ENCODE measurements at regions not wholly inside any gene's neighbourhood (a gene's known extent, or its start where the extent isn't known, plus 50 kb on each side); places are given as distances from the start of the nearest gene placed in this dataset.

DNA sequence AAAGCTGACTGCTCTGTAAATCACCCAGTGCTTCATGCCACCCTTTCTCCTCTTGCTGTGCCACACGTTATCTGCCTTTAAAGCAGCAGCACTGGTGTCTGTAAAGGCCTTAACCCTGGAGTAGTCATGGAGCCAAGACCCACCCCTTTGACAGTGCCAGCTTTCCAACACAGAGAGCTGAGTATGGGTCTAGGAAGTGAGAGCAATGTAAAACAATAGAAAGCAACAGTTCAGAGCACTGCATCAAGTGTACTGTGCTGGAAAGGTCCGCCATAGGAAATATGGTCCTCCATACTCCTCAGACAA, 139.5 kb downstream of the DAD1 start:
- DNase-seq, result no peak

GRCh38 chr14:22448905-22449599, 140.0 kb downstream of the DAD1 start:
- no peak for DNase-seq

DNA sequence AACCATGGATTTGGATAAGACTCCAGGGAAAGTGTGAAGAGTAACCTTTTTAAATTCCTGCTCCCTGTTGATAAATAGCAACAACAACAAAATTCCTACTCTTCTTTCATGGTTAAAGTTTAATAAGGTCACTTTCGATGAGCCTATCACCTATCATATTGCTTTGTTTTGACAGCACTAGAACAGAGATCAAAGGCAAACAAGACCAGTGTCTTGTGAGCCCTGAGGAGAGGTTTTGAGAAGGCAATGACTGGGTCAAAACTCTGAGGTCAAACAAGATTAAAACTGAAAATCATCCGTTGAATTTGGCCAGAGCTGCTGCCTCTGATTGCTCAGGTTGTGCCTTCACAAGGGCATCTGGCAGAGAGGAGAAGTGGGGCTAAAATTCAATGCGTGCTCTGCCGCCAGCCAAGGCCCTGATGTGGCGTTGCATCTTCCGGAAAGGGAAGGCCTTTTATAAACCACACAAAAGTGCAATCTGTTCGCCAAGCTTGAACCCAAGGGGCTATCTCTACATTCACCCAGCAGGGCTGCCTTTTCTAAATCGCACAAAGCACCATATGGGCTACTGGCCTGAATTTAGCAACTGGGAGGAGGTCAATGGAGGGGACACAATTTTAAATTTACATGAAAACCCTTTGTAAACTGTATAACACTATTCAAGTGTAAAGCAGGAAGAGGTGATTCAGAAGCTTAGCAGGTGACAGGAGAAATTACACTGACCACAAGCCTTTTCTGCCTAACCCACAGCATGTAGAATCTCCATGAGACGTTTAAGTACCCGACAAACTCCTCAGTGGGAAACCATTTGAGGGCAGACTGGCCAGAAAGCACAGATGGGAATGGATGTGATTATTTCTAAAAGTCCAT, 140.8 kb downstream of the DAD1 start:
- no peak for DNase-seq

GRCh38 chr14:22438742-22439141, 150.3 kb downstream of the DAD1 start:
- DNase-seq, result peak; percentile 53

- peak; percentile 90 for DNase-seq
These were observed 154.0 kb downstream of the DAD1 start for GRCh38 chr14:22434901-22435550.

DNA sequence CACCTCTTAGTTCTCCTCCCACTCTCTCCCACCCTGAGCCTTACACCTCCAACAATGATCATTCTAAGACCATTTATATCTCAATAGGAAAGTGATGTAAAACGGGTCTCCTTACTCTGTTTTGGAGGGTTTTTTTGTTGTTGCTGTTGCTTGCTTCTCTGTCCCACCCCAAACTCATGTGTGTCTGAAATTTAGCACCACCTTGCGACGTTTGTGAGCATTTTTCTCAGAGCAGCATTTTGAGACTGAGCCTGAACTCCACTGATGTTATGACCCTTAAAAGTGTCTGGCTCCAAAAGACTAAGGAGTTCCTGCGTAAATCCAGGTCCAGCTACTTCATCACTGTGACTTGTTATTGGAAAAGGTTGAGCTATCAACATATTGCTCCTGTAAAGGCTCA, 155.0 kb downstream of the DAD1 start:
- no peak for DNase-seq

DNA sequence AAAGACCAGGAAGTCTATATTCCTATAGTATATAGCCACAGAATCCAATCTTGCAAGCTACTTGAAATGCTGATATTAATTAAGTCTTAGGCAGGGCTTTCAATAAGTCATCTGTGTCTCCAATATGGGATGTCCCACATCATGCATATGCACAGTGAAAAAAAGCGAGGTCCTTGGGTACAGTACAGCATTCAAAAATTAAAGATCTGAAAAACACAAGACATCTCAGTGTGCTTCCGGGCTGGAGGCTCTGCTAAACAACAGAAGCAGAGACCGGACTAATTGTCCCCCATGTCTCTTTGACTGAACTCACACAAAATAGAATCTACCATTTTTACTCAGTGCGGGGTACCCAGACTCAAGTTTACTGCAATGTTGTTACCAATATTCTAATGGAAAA, 156.0 kb downstream of the DAD1 start:
- DNase-seq, result peak; percentile 56

DNA sequence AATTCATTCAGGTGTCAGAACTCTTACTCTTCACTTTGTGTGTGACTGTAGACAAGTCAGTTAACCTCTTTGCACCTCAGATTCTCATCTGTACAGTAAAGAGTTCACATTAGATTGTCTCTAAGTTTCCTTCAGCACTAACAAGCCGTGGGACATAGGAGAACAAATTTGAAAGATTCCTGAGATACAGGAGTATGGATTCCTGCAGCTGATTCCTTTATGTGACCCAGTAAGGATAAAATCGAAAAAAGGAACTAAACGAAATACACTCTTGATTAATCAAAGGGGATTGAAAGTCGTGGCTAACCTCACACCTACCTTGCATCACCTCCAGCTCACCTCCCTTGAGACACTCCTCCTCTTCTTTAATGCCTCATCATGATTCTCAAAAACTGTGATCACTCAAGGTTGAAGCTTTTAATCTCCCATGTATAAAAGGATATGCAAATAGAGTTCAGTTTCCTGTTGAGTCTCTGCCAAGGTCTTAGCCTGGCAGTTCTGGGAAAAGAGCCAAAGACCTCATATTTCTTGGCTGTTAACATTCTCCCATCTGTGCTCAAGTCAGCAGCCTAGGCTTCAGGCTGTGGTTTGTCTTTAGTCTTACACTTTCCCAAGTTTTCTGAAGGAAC, 156.6 kb downstream of the DAD1 start:
- peak; percentile 100 for DNase-seq

- DNase-seq, result no peak
These were observed 159.3 kb downstream of the DAD1 start for GRCh38 chr14:22429546-22430294.

GRCh38 chr14:22428700-22429291, 160.2 kb downstream of the DAD1 start:
- no peak for DNase-seq

GRCh38 chr14:22427771-22428231, 161.2 kb downstream of the DAD1 start:
- no peak for DNase-seq

GRCh38 chr14:22426711-22427110, 162.3 kb downstream of the DAD1 start:
- no peak for DNase-seq

- no peak for DNase-seq
These were observed 165.1 kb downstream of the DAD1 start for GRCh38 chr14:22423958-22424357.

- peak; percentile 22 for DNase-seq
These were observed 166.8 kb downstream of the DAD1 start for GRCh38 chr14:22422238-22422637.

DNA sequence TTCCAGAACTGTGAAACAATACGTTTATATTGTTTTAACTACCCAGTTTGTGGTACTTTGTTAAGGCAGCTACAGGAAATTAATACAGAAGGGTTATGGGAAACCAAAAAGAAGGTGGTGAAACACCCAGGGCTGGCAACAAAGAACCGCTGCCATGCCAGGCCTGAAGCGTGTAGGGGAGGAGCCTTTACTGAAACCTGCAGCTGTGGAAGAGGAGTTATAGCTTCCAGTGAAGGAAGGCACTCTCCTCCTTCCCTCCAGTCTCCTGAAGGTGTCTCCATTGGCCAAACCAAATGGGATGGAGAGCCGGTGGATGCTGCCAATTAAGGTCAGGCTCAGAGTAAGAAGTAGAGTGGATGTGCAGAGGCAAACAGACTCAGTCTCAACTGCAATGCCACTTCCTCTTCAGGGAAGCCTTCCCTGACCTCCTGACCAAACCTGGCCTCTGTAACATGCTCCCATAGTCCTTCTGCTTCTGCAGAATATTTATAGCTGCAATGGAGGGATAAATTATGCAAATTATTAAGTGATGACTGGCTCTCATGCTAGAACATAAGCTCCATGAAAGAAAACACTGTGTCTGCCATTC, 168.3 kb downstream of the DAD1 start:
- DNase-seq, result no peak

DNA sequence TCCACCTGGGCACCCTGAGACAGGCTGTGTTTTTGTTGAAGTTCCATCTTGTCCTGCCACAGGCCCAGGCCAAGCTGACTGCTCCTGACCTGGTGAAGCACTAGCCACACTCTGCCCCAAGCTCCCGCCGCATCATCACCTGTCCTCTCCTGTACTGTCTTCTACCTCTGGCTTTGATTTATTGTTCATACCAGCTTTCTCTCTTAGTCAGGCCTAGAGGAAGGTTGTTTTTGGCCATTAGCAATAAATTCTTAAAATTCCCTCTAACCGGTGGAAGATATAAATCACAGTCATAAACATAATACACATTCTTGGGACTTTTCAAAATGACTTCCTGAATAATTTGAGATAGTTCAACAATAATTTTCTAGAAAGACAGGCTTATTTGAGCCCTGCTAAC, 169.4 kb downstream of the DAD1 start:
- no peak for DNase-seq

DNA sequence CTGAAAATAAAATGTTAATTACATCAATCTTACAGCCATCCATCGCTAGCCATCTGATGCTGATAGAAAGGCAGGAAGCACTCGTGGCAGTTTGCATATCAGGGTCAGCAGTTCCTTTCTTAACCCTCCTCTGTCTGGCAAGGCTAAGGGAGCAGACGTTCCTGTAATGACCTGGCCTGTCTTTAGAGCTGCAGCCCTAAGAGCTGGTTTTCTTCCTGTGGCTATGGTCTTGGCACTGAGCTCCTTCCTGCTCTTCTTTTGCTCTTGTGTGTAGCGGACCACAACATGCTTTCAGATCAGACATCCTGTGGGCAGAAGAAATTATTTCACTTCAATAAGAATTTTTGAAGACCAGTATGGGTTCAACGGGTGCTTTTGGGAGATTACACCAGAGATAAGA, 170.4 kb downstream of the DAD1 start:
- no peak for DNase-seq

- no peak for DNase-seq
These were observed 171.1 kb downstream of the DAD1 start for GRCh38 chr14:22417914-22418313.

DNA sequence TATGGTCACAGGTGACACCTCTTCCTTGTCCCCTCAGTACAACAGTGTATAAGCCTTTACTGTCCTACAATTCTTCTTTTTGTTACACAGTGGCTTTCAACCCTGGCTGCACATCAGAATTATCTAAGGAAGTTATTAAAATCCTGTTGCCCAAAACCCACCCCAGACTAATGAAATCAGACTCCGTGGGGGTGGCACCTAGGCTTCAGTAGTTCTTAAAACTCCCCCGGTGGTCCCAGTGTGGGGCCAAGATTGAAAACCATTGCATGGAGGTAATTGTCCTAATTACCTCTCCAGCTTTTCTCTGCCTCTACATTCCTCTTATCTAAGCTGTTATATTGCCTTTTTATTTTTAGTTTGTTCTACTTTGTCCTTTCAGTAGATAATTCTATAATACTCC, 172.8 kb downstream of the DAD1 start:
- no peak for DNase-seq

DNA sequence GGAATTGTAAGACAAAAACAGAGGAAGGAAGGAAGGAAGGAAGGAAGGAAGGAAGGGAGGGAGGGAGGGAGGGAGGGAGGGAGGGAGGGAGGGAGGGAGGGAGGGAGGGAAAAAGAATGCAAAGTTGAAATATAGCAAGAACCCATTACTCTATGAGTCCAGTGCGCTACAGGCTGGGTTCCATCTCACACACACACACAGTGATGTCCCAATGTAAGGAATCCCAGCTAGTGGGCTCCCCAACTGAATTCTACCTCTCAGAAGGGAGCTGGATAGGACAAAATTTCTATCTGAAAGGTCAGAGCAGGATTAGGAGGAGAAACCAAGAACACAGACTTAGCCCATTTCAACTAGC, 173.4 kb downstream of the DAD1 start:
- no peak for DNase-seq

- no peak for DNase-seq
These were observed 174.0 kb downstream of the DAD1 start for GRCh38 chr14:22414876-22415604.
